Astrocyte (in vitro differentiated cells and primary cell): ENCODE measurements at regions not wholly inside any gene's neighbourhood (a gene's known extent, or its start where the extent isn't known, plus 50 kb on each side); places are given as distances from the start of the nearest gene placed in this dataset.
A peak's percentile ranks its signal among the peaks of the same experiment; 100 is the strongest.

Source experiments
- DNase-seq: peaks from one replicate; pipeline ENCODE4 v3.0.0-alpha.2; 2010; ENCODE audit warnings: low read depth
- FAIRE-seq: peaks from 2 replicates; lab custom pipeline; 2011; peaks lifted over from hg19 to GRCh38; lab: Jason Lieb, UNC
- H2AFZ ChIP-seq: 2 replicates; pipeline ENCODE4 v1.6.0; 2012; ENCODE audit warnings: low read depth, low read length, inconsistent platforms
- H3K27ac ChIP-seq: 2 replicates; pipeline ENCODE4 v1.5.1; 2011; ENCODE audit warnings: low read depth, low read length, inconsistent platforms
- H3K27me3 ChIP-seq: 2 replicates; pipeline ENCODE4 v1.6.0; 2011; ENCODE audit warnings: low read length, inconsistent platforms; ENCODE audit not compliant: insufficient read depth
- H3K36me3 ChIP-seq: 2 replicates; pipeline ENCODE4 v1.5.1; 2011; ENCODE audit warnings: low read length, inconsistent platforms; ENCODE audit not compliant: insufficient read depth
- H3K4me1 ChIP-seq: 2 replicates; pipeline ENCODE4 v1.5.1; 2011; ENCODE audit warnings: low read length, inconsistent platforms; ENCODE audit not compliant: insufficient read depth
- H3K4me2 ChIP-seq: 2 replicates; pipeline ENCODE4 v1.6.0; 2012; ENCODE audit warnings: low read length, inconsistent platforms
- H3K4me3 ChIP-seq: 2 replicates; pipeline ENCODE4 v1.5.1; 2011; ENCODE audit warnings: low read depth, mild to moderate bottlenecking, low read length, inconsistent platforms; ENCODE audit not compliant: insufficient read depth
- H3K79me2 ChIP-seq: 2 replicates; pipeline ENCODE4 v1.6.0; 2012; ENCODE audit warnings: mild to moderate bottlenecking, low read length, inconsistent platforms; ENCODE audit not compliant: insufficient read depth
- H3K9ac ChIP-seq: 2 replicates; pipeline ENCODE4 v1.6.0; 2012; ENCODE audit warnings: mild to moderate bottlenecking, low read length, inconsistent platforms
- H3K9me3 ChIP-seq: 2 replicates; pipeline ENCODE4 v1.5.1; 2012; ENCODE audit warnings: low read depth, mild to moderate bottlenecking, low read length, inconsistent platforms; ENCODE audit not compliant: insufficient read depth
- H4K20me1 ChIP-seq: 2 replicates; pipeline ENCODE4 v1.6.0; 2012; ENCODE audit warnings: low read length, inconsistent platforms; ENCODE audit not compliant: insufficient read depth
- H3K27ac Mint-ChIP-seq: one replicate; pipeline ENCODE4 v1.8.0; 2021; ENCODE audit warnings: mild to moderate bottlenecking, mixed read lengths; ENCODE audit not compliant: unreplicated experiment
- H3K27me3 Mint-ChIP-seq: one replicate; pipeline ENCODE4 v1.8.0; 2021; ENCODE audit warnings: low read depth, mixed read lengths; ENCODE audit not compliant: unreplicated experiment
- H3K36me3 Mint-ChIP-seq: one replicate; pipeline ENCODE4 v1.8.0; 2021; ENCODE audit warnings: low read depth, mixed read lengths; ENCODE audit not compliant: unreplicated experiment
- H3K4me1 Mint-ChIP-seq: one replicate; pipeline ENCODE4 v1.8.0; 2021; ENCODE audit warnings: low read depth, mixed read lengths; ENCODE audit not compliant: unreplicated experiment
- H3K4me3 Mint-ChIP-seq: one replicate; pipeline ENCODE4 v1.8.0; 2021; ENCODE audit warnings: mild to moderate bottlenecking, moderate library complexity, mixed read lengths; ENCODE audit not compliant: unreplicated experiment
- H3K9me3 Mint-ChIP-seq: one replicate; pipeline ENCODE4 v1.8.0; 2021; ENCODE audit warnings: mild to moderate bottlenecking, mixed read lengths; ENCODE audit not compliant: unreplicated experiment
- EZH2 ChIP-seq: IDR thresholded peaks from 2 replicates; pipeline ENCODE4 v1.6.1; 2012; ENCODE audit warnings: mild to moderate bottlenecking, low read length, inconsistent platforms; ENCODE audit not compliant: insufficient read depth
- TF ChIP-seq, protein P1 (sequence below): IDR thresholded peaks from 2 replicates; pipeline ENCODE4 v1.5.1; 2011; ENCODE audit warnings: low read depth, mild to moderate bottlenecking, inconsistent platforms, low read length, moderate library complexity; ENCODE audit not compliant: insufficient read depth

DNA sequence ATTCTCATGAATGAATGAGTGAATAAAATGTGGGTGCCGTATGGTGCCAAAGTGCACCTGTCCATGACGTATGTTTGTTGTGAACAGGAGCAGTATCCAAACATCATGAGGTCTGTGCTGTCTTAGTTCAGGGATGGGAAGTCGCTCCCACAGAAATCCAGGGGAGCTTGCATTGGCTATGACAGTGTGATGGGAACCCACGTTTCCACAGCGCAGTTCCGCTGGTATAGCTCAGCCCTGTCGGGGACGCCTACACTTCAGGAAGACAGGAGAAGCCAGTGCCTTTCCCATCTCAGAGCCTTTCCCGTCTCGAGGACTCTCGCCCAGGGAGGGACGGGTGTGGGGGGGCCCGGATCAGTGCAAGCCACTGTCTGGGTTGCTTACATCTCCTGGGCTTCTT, 69.8 kb downstream of the DACT2 start:
- Histone ChIP-seq H3K36me3 (no peaks in the 10 kb centered on the region), H3K27me3 (peaks cover 8% of the 10 kb centered on the region), H3K27ac (no peak overlapping the region), H3K9ac (no peak overlapping the region), H2AFZ (no peak overlapping the region), H3K79me2 (no peaks in the 10 kb centered on the region), H3K4me1 (peaks cover 4% of the 10 kb centered on the region), H4K20me1 (no peaks in the 10 kb centered on the region), H3K4me3 (no peak overlapping the region), H3K9me3 (peaks cover 4% of the 10 kb centered on the region), H3K4me2 (no peak overlapping the region)
- H3K4me3 Mint-ChIP-seq: no peak overlapping the region
- DNase-seq: no peak
- no peaks in the 10 kb centered on the region for H3K4me1 Mint-ChIP-seq
- H3K36me3 Mint-ChIP-seq: peaks cover under 1% of the 10 kb centered on the region
- H3K27ac Mint-ChIP-seq: no peak overlapping the region
- TF ChIP-seq, protein P1, sequence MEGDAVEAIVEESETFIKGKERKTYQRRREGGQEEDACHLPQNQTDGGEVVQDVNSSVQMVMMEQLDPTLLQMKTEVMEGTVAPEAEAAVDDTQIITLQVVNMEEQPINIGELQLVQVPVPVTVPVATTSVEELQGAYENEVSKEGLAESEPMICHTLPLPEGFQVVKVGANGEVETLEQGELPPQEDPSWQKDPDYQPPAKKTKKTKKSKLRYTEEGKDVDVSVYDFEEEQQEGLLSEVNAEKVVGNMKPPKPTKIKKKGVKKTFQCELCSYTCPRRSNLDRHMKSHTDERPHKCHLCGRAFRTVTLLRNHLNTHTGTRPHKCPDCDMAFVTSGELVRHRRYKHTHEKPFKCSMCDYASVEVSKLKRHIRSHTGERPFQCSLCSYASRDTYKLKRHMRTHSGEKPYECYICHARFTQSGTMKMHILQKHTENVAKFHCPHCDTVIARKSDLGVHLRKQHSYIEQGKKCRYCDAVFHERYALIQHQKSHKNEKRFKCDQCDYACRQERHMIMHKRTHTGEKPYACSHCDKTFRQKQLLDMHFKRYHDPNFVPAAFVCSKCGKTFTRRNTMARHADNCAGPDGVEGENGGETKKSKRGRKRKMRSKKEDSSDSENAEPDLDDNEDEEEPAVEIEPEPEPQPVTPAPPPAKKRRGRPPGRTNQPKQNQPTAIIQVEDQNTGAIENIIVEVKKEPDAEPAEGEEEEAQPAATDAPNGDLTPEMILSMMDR: no peak
- no peak for TF ChIP-seq EZH2
- H3K27me3 Mint-ChIP-seq: peaks cover 76% of the 10 kb centered on the region
- FAIRE-seq: no peak
- H3K9me3 Mint-ChIP-seq: peaks cover 3% of the 10 kb centered on the region

DNA sequence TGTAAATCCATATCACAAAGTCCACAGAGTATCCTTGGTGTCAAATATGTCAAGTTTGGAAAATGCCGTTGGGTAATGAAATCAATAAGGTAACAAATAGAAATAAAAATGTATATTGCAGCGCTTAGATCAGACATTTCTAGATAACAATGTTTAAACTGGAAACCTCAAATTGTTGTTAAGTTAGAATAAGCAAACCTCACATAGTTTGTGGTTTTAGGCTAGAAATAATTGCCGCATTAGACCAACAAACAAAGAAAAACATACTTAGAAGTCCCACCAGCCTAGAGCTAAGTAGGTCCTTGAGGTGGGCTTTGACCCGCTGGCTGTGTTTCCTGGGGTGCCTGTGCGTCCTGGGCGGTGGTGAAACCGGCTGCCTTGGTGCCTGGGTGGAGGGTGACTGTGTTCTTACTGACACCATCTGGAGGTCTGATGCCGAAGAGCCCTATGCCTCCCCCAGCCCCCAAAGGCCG, 71.4 kb downstream of the DACT2 start:
- H3K27me3 Mint-ChIP-seq: peaks cover 82% of the 10 kb centered on the region
- TF ChIP-seq EZH2: no peak
- TF ChIP-seq, protein P1: no peak
- H3K9me3 ChIP-seq: no peaks in the 10 kb centered on the region

DNA sequence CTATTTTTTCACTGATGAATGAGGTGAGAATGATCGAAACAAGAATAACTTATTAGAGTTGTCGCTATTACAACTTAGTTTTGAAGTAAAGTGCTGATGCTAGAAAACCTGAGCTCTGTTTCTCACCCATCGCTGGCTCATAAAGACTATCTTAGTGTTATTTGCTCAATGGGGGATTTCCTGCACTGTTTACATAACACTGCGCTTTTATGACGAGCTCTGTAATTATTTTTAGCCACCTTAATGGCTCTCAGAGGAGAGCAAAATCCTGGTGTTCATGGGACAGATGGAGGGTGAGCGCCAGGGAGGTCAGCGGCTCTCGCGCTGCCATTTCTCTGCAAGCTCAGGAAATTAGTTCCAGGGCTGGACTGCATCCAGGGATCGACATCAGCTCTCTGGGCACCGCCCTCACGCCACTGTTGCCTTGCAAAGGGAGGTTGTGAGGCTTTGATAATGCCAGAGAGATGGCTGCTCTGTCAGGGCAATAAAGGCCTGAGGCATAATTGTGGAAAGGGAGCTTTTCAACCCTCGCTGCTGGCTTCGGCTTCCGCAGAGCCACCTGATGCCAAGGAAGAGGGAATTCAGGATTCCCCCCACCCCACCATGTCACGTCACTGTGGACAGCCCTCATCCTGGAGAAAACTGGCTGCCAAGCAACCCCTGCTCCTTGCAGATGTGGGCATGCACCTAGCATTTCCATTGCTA, 72.0 kb downstream of the DACT2 start:
- Histone ChIP-seq H3K27me3 (peaks cover 8% of the 10 kb centered on the region), H3K79me2 (no peaks in the 10 kb centered on the region), H3K27ac (no peak overlapping the region), H2AFZ (no peak overlapping the region), H3K4me1 (peaks cover 4% of the 10 kb centered on the region), H3K36me3 (no peaks in the 10 kb centered on the region), H4K20me1 (no peaks in the 10 kb centered on the region), H3K4me3 (no peak overlapping the region), H3K9ac (no peak overlapping the region), H3K9me3 (no peaks in the 10 kb centered on the region), H3K4me2 (peak overlapping the region; percentile 11)
- FAIRE-seq (no peak), DNase-seq (no peak)
- Mint-ChIP-seq H3K4me3 (no peak overlapping the region), H3K4me1 (no peaks in the 10 kb centered on the region), H3K9me3 (no peaks in the 10 kb centered on the region), H3K27me3 (peaks cover 88% of the 10 kb centered on the region), H3K36me3 (no peaks in the 10 kb centered on the region), H3K27ac (no peak overlapping the region)
- TF ChIP-seq EZH2: no peak
- TF ChIP-seq, protein P1: no peak

More for the DNA sequence above, 71.4 kb downstream of the DACT2 start:
- Histone ChIP-seq H2AFZ (no peak overlapping the region), H3K79me2 (no peaks in the 10 kb centered on the region), H3K4me1 (peaks cover 4% of the 10 kb centered on the region), H4K20me1 (no peaks in the 10 kb centered on the region), H3K27me3 (peaks cover 8% of the 10 kb centered on the region), H3K36me3 (no peaks in the 10 kb centered on the region), H3K4me3 (no peak overlapping the region), H3K9ac (no peak overlapping the region), H3K27ac (no peak overlapping the region), H3K4me2 (peak overlapping the region; percentile 11)
- no peak overlapping the region for H3K27ac Mint-ChIP-seq
- H3K9me3 Mint-ChIP-seq: no peaks in the 10 kb centered on the region
- H3K36me3 Mint-ChIP-seq: no peaks in the 10 kb centered on the region
- H3K4me3 Mint-ChIP-seq: no peak overlapping the region
- FAIRE-seq (no peak), DNase-seq (no peak)
- no peaks in the 10 kb centered on the region for H3K4me1 Mint-ChIP-seq
